ENCODE measurements at regions not wholly inside any gene's neighbourhood (a gene's known extent, or its start where the extent isn't known, plus 50 kb on each side); places are given as distances from the start of the nearest gene placed in this dataset.

GRCh38 chr5:3836528-3836927 lies 240.9 kb downstream of the IRX1 start:
- TF ChIP-seq REST (IDR thresholded peaks at IDR 0.05; ENCODE audit: insufficient read depth in 1 of 2, low read depth in 2 of 2, low read length in 2 of 2) (no peak), TAF1 (IDR thresholded peaks at IDR 0.05; ENCODE audit: borderline replicate concordance, insufficient read depth, low read length) (no peak), FOXP2 (optimal IDR thresholded peaks at IDR 0.05; ENCODE audit: borderline replicate concordance, extremely low read depth, extremely low read length, insufficient read depth) (no peak), POLR2AphosphoS5 (IDR thresholded peaks at IDR 0.05; ENCODE audit: low read depth, low read length) (no peak), SIN3A (IDR thresholded peaks at IDR 0.05; ENCODE audit: borderline replicate concordance, insufficient read depth, low read length) (no peak)

GRCh38 chr5:3837506-3837905 lies 241.9 kb downstream of the IRX1 start:
- TF ChIP-seq TAF1 (IDR thresholded peaks at IDR 0.05; ENCODE audit: borderline replicate concordance, insufficient read depth, low read length) = no peak
- TF ChIP-seq REST (IDR thresholded peaks at IDR 0.05; ENCODE audit: insufficient read depth in 1 of 2, low read depth in 2 of 2, low read length in 2 of 2) = no peak
- no peak for TF ChIP-seq POLR2AphosphoS5 (IDR thresholded peaks at IDR 0.05; ENCODE audit: low read depth, low read length)
- TF ChIP-seq FOXP2 (optimal IDR thresholded peaks at IDR 0.05; ENCODE audit: borderline replicate concordance, extremely low read depth, extremely low read length, insufficient read depth) = no peak
- no peak for TF ChIP-seq SIN3A (IDR thresholded peaks at IDR 0.05; ENCODE audit: borderline replicate concordance, insufficient read depth, low read length)

GRCh38 chr5:3839151-3839550 lies 243.5 kb downstream of the IRX1 start:
- TF ChIP-seq SIN3A (IDR thresholded peaks at IDR 0.05; ENCODE audit: borderline replicate concordance, insufficient read depth, low read length) (no peak), REST (IDR thresholded peaks at IDR 0.05; ENCODE audit: insufficient read depth in 1 of 2, low read depth in 2 of 2, low read length in 2 of 2) (no peak), POLR2AphosphoS5 (IDR thresholded peaks at IDR 0.05; ENCODE audit: low read depth, low read length) (no peak), FOXP2 (optimal IDR thresholded peaks at IDR 0.05; ENCODE audit: borderline replicate concordance, extremely low read depth, extremely low read length, insufficient read depth) (no peak), TAF1 (IDR thresholded peaks at IDR 0.05; ENCODE audit: borderline replicate concordance, insufficient read depth, low read length) (no peak)

- TF ChIP-seq FOXP2 (optimal IDR thresholded peaks at IDR 0.05; ENCODE audit: borderline replicate concordance, extremely low read depth, extremely low read length, insufficient read depth) (no peak), REST (IDR thresholded peaks at IDR 0.05; ENCODE audit: insufficient read depth in 1 of 2, low read depth in 2 of 2, low read length in 2 of 2) (no peak), POLR2AphosphoS5 (IDR thresholded peaks at IDR 0.05; ENCODE audit: low read depth, low read length) (no peak), SIN3A (IDR thresholded peaks at IDR 0.05; ENCODE audit: borderline replicate concordance, insufficient read depth, low read length) (no peak), TAF1 (IDR thresholded peaks at IDR 0.05; ENCODE audit: borderline replicate concordance, insufficient read depth, low read length) (no peak)
Observed at GRCh38 chr5:3842591-3842990, 247.0 kb downstream of the IRX1 start.

- TF ChIP-seq FOXP2 (optimal IDR thresholded peaks at IDR 0.05; ENCODE audit: borderline replicate concordance, extremely low read depth, extremely low read length, insufficient read depth) (no peak), REST (IDR thresholded peaks at IDR 0.05; ENCODE audit: insufficient read depth in 1 of 2, low read depth in 2 of 2, low read length in 2 of 2) (no peak), TAF1 (IDR thresholded peaks at IDR 0.05; ENCODE audit: borderline replicate concordance, insufficient read depth, low read length) (no peak), SIN3A (IDR thresholded peaks at IDR 0.05; ENCODE audit: borderline replicate concordance, insufficient read depth, low read length) (no peak), POLR2AphosphoS5 (IDR thresholded peaks at IDR 0.05; ENCODE audit: low read depth, low read length) (no peak)
Observed at GRCh38 chr5:3843706-3844105, 248.1 kb downstream of the IRX1 start.

All from PFSK-1 (cell line).